ENCODE measurements at regions not wholly inside any gene's neighbourhood (a gene's known extent, or its start where the extent isn't known, plus 50 kb on each side); places are given as distances from the start of the nearest gene placed in this dataset.

- no peak for TF ChIP-seq POLR2A (IDR thresholded peaks at IDR 0.05)
- TF ChIP-seq, protein P1, sequence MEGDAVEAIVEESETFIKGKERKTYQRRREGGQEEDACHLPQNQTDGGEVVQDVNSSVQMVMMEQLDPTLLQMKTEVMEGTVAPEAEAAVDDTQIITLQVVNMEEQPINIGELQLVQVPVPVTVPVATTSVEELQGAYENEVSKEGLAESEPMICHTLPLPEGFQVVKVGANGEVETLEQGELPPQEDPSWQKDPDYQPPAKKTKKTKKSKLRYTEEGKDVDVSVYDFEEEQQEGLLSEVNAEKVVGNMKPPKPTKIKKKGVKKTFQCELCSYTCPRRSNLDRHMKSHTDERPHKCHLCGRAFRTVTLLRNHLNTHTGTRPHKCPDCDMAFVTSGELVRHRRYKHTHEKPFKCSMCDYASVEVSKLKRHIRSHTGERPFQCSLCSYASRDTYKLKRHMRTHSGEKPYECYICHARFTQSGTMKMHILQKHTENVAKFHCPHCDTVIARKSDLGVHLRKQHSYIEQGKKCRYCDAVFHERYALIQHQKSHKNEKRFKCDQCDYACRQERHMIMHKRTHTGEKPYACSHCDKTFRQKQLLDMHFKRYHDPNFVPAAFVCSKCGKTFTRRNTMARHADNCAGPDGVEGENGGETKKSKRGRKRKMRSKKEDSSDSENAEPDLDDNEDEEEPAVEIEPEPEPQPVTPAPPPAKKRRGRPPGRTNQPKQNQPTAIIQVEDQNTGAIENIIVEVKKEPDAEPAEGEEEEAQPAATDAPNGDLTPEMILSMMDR (IDR thresholded peaks at IDR 0.05), result no peak
- no peak for TF ChIP-seq EP300 (IDR thresholded peaks at IDR 0.05)
These were observed 133.0 kb downstream of the OGFRL1 start for GRCh38 chr6:71421611-71422010.
